Pancreas (tissue), 10 donors: ENCODE measurements at regions not wholly inside any gene's neighbourhood (a gene's known extent, or its start where the extent isn't known, plus 50 kb on each side); places are given as distances from the start of the nearest gene placed in this dataset.
"Not testable (repeated sequence)": the region's sequence is repeated elsewhere in the genome, so short reads cannot be mapped to it uniquely, and the experiment has no call there.

Experiments used
- ATAC-seq, 4 donors: fragments of 200-7000 bp; cut with Tn5 transposase; one replicate each; pipeline versions ENCODE4 v1.8.0 to v1.9.1; 2020; ENCODE audit warnings: mild to moderate bottlenecking in 4 of 4, moderate library complexity in 4 of 4
- DNase-seq, 6 donors: peaks; one replicate each; pipeline ENCODE4 v3.0.0-alpha.2; 2020
- FAIRE-seq: peaks from 2 replicates; lab custom pipeline; 2012; peaks lifted over from hg19 to GRCh38; lab: Jason Lieb, UNC
- H3K27ac ChIP-seq, 4 donors: fragments of 200-600 bp; sonication (generic); 1 replicate in 3 of 4; 2 replicates in 1 of 4; pipeline versions ENCODE4 v1.5.0 to v1.8.0; 2020
- H3K27me3 ChIP-seq, 4 donors: fragments of 200-600 bp; one replicate each; pipeline ENCODE4 v1.8.0; 2021
- H3K36me3 ChIP-seq, 3 donors: fragments of 200-600 bp; sonication (generic) in 1 of 3; one replicate each; pipeline versions ENCODE4 v1.5.0 to v1.8.0; 2020 to 2021
- H3K4me1 ChIP-seq, 3 donors: fragments of 200-600 bp; one replicate each; pipeline ENCODE4 v1.8.0; 2021
- H3K4me3 ChIP-seq, 4 donors: fragments of 200-600 bp; sonication (generic) in 2 of 4; one replicate each; pipeline versions ENCODE4 v1.5.0 to v1.8.0; 2020 to 2021
- H3K9me3 ChIP-seq, 4 donors: fragments of 200-600 bp; one replicate each; pipeline ENCODE4 v1.8.0; 2021
- CTCF ChIP-seq, 4 donors: fragments of 200-600 bp; sonication (generic) in 3 of 4; IDR thresholded peaks; one replicate each; pipeline versions ENCODE4 v1.5.0 to v1.8.0; 2021; ENCODE audit warnings: antibody characterized with exemption in 4 of 4
- WGBS, 2 donors: extraction: QIAGEN DNeasy Blood & Tissue Kit; methylation state at CpG; one replicate each; pipeline ENCODE4 v1.1.7; 2013; 5-methylcytosine and 5-hydroxymethylcytosine counted together
- intact Hi-C, 3 donors: fragments of 100-400 bp; cut with DNase I; formaldehyde crosslinking; loops; one replicate each; pipeline versions ENCODE4 v1.11.1 to v1.14.2; 2022
- donor health status: healthy with polysubstance abuse.
- donor health status: DM: no; HTN: no; CAD: no; lungs with moderate emphysema.
- donor health status: DM: no; HTN: no; CAD: no.
- donor health status: control.
- donor health status: control.
- donor health status: Bipolar disorder and iron deficiency.
- donor health status: DM: yes; HTN: yes; CAD: no.
- donor health status: DM: no; HTN: no; CAD: no.
- donor health status: DM: no; HTN: no; CAD: no.
- donor health status: DM: yes; HTN: yes; CAD: no.

DNA sequence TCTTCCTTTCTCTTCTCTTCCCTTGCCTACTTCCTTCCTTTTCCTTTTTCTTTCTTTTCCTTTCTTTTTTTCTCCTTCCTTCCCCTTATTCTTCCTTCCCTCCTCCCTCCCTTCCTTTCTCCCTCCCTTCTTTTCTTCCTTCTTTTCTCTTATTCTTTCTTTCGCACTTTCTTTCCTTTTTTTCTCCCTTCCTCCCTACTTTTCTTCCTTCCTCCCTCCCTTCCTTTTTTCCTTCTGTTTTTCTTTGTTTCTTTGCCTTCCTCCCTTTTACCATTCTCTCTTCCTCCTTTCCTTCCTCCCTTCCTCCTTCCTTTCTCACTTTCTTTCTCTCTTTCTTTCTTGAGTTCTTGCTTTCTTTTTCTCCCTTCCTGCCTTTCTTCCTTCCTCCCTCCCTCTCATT, 416.5 kb downstream of the ANKRD30B start:
- H3K9me3 ChIP-seq, H3K36me3 ChIP-seq, FAIRE-seq, H3K4me3 ChIP-seq, H3K27me3 ChIP-seq, intact Hi-C loops, H3K4me1 ChIP-seq, DNase-seq, ATAC-seq, H3K27ac ChIP-seq: not testable (repeated sequence)
- WGBS, 2 donors = 60 to 73% methylated on average over 1 of the region's 1 CpG

- peak in 1 of 6 donors; percentile 52 for DNase-seq
- no peaks in the 10 kb centered on the region for H3K27me3 ChIP-seq
- no peaks in the 10 kb centered on the region for H3K9me3 ChIP-seq
- no peak for ATAC-seq
- 10 to 11% methylated on average over 30 of the region's 30 CpGs for WGBS, 2 donors
- H3K36me3 ChIP-seq = no peaks in the 10 kb centered on the region
- TF ChIP-seq CTCF (IDR thresholded peaks at IDR 0.05) = no peak
- intact Hi-C loops = no loop called here
- FAIRE-seq = no peak
- no peak overlapping the region for H3K27ac ChIP-seq
- no peaks in the 10 kb centered on the region for H3K4me1 ChIP-seq
- H3K4me3 ChIP-seq = no peak overlapping the region
Measured at GRCh38 chr18:15165048-15165447, 417.1 kb downstream of the ANKRD30B start.

DNA sequence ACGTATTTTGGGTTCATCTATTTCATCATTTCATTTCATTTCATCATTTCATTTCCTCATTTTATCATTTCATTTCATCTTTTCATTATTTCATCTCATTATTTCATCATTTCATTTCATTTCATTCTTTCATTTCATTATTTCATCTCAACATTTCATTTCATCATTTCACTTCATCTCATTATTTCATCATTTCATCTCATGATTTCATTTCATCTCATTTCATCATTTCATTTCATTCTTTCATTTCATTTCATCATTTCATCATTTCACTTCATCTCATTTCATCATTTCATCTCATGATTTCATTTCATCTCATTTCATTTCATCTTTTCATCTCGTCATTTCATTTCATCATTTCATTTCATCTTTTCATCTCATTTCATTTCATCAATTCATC, 445.1 kb downstream of the ANKRD30B start:
- H3K27me3 ChIP-seq, H3K4me3 ChIP-seq, intact Hi-C loops, ATAC-seq, DNase-seq, H3K9me3 ChIP-seq, H3K36me3 ChIP-seq, H3K27ac ChIP-seq, H3K4me1 ChIP-seq: not testable (repeated sequence)
- peak; percentile 97 for FAIRE-seq
- WGBS, 2 donors = 20 to 43% methylated on average over 2 of the region's 2 CpGs

DNA sequence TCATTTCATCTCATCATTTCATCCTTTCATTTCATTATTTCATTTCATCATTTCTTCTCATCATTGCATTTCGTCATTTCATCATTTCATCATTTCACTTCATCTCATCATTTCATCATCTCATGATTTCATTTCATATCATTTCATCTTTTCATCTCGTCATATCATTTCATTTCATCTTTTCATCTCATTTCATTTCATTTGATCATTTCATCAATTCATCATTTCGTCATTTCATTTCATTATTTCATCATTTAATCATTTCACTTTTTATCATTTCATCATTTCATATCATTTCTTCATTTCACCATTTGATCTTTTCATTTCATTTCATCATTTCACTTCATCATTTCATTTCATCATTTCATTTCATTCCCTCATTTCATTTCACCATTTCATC, 445.8 kb downstream of the ANKRD30B start:
- H3K27me3 ChIP-seq, DNase-seq, ATAC-seq, intact Hi-C loops, H3K4me3 ChIP-seq, H3K9me3 ChIP-seq, FAIRE-seq, H3K27ac ChIP-seq, H3K4me1 ChIP-seq, H3K36me3 ChIP-seq: not testable (repeated sequence)
- 29 to 45% methylated on average over 3 of the region's 3 CpGs for WGBS, 2 donors

GRCh38 chr18:15197338-15198115, 449.6 kb downstream of the ANKRD30B start:
- WGBS, 2 donors = 8% methylated on average over 44 to 58 of the region's 58 CpGs
- H3K9me3 ChIP-seq, H3K36me3 ChIP-seq, ATAC-seq, H3K27me3 ChIP-seq, intact Hi-C loops, FAIRE-seq, H3K27ac ChIP-seq, H3K4me1 ChIP-seq: not testable (repeated sequence)
- peak in 2 of 6 donors; percentile 62 for DNase-seq
- H3K4me3 ChIP-seq = peak overlapping the region in 2 of 4 donors; percentile 17 to 29

GRCh38 chr18:15198116-15198389, 450.1 kb downstream of the ANKRD30B start:
- Histone ChIP-seq H3K4me1 (no peaks in the 10 kb centered on the region), H3K27me3 (no peaks in the 10 kb centered on the region), H3K27ac (no peak overlapping the region), H3K9me3 (no peaks in the 10 kb centered on the region), H3K4me3 (peak overlapping the region in 2 of 4 donors; percentile 17 to 29), H3K36me3 (no peaks in the 10 kb centered on the region)
- no peak for FAIRE-seq
- no peak for DNase-seq
- TF ChIP-seq CTCF (IDR thresholded peaks at IDR 0.05) = no peak
- no peak for ATAC-seq
- intact Hi-C loops = no loop called here
- whole genome bisulfite sequencing, 2 donors = 2 to 4% methylated on average over 23 to 30 of the region's 30 CpGs
